Fibroblast of the conjunctiva (primary cell): ENCODE measurements at regions not wholly inside any gene's neighbourhood (a gene's known extent, or its start where the extent isn't known, plus 50 kb on each side); places are given as distances from the start of the nearest gene placed in this dataset.

Experiments used
- DNase-seq: peaks from one replicate; pipeline ENCODE4 v3.0.0-alpha.2; 2010; ENCODE audit warnings: low read depth

DNA sequence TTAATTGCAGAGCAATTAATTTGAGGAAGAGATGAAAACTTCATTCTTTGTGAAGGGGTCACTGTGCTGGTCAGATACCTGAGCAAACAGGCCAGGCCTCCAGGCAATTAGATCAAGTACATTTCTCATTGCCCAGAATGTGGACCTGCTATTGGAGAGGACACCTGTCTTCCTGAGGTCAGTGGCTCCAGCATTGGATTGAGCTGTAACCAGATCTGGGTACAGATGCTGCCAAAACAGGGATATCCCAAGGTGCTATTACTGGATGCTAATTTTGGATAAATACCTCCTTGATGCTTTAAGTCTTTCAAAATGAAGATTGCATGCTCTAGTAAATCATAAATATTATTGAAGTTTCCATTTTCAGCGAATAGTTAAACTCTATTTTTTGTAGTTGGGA, 131.5 kb downstream of the FAM161A start:
- no peak for DNase-seq

DNA sequence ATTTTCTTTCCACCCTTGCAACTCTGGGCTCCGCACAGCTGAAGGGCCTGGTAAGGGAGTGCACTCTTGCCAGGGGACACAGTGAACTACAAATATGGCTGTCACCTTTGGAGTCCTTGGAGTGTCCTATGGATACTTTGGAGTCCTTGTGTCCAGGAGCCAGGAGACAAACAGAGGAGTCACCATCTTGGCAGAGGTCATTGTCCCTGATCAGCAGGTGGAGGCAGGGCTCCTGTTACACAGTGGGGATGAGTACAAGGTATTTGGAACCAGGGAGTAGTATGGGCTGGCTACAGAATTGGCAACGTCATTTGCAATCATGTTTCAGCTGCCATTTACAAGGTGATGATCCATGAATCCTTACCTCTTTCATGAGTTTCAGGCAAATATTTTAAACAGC, 132.5 kb downstream of the FAM161A start:
- DNase-seq = no peak

DNA sequence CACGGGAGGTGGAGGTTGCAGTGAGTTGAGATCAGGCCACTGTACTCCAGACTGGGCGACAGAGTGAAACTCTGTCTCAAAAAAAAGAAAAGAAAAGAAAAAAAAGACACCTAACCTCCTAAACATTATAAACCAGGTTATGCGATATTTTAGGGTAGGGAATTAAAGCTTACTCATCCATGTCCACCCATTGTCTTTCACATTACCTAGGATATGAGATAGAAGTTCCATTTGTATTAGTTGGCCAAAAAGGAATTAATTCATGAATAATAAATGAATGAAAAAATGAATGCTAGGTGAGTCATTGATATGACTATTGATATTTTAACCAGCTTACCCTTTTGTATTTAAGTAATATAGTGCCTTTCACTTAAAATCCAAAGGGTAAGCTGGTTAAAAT, 132.9 kb downstream of the FAM161A start:
- no peak for DNase-seq

- DNase-seq = no peak
These were observed 134.9 kb downstream of the FAM161A start for GRCh38 chr2:61718965-61719364.

GRCh38 chr2:61715506-61715905, 138.4 kb downstream of the FAM161A start:
- no peak for DNase-seq

GRCh38 chr2:61714210-61714609, 139.7 kb downstream of the FAM161A start:
- no peak for DNase-seq

DNA sequence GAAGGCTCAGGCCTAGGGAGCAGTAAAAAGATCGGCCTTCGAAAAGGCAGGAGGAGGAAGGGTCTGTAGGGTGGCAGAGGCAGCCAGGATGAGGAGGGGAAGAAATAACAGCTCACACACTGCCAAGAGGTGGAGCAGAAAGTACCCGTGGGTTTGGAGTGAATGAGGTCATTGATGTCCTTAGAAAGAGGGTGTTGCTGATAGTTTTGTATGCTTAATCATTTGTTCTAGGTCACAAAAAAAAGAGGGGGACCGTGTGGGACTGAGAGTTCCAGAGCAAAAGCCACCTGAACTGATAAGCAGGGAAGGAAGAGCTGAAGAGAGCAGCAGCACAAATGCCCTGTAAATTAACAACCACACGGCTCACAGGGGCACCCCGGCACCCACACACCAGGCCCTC, 140.4 kb downstream of the FAM161A start:
- DNase-seq = no peak

DNA sequence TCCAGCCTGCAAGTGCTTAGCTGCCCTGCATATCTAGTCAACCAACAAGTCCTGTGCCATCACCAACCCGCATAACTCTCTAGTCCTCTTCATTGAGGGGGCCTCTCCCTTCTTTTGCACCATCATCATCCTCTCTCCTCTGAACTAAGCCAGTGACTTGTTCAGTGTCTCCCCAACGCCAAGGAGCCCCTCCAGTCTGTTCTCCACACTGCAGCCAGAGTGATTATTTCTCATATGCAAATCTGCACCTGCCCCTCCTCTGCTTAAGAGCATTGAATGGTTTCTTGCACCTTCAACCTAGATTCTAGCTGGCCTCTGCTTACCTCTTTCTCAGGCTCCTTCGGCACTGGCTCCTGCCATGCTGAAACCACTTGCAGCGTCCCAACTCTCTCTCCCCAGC, 141.8 kb downstream of the FAM161A start:
- no peak for DNase-seq

- DNase-seq = no peak
These were observed 143.1 kb downstream of the FAM161A start for GRCh38 chr2:61710711-61711110.

GRCh38 chr2:61707984-61708852, 145.6 kb downstream of the FAM161A start:
- DNase-seq = peak; percentile 4

DNA sequence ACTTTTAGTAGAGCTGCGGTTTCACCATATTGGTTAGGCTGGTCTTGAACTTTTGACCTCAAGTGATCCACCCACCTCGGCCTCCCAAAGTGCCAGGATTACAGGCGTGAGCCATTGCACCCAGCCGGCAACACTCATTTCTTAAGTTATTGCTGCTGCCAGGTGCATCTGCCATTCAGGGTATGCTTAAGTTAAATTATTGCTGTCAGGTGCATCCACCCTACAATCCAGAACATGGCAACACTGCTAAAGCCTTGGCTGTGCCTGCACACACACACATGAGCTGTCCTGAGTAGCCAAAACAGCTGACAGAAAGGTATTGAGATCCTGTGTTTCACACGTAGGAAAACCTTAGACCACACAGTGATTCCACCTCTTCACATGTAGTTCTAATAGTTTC, 148.2 kb downstream of the FAM161A start:
- no peak for DNase-seq

- no peak for DNase-seq
These were observed 149.5 kb downstream of the FAM161A start for GRCh38 chr2:61704364-61704763.

DNA sequence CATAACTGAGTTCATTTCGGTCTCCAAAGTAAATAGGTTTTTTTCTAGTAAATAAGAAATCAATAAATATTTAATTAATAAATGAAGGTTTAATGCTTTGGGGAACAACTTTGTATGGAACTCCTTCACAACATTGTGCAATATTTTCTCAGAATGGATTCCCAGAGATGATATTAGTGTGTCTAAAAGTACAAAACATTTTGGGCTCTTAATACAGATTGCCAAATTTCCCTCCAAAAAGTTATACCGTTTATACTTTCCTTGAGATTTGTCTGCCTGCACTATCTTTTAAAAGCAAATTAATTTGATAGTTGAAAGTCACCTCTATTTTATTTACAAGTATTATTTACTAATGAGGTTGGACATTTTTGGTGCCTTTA, 151.8 kb downstream of the FAM161A start:
- DNase-seq = no peak

GRCh38 chr2:61700464-61700863, 153.4 kb downstream of the FAM161A start:
- no peak for DNase-seq

DNA sequence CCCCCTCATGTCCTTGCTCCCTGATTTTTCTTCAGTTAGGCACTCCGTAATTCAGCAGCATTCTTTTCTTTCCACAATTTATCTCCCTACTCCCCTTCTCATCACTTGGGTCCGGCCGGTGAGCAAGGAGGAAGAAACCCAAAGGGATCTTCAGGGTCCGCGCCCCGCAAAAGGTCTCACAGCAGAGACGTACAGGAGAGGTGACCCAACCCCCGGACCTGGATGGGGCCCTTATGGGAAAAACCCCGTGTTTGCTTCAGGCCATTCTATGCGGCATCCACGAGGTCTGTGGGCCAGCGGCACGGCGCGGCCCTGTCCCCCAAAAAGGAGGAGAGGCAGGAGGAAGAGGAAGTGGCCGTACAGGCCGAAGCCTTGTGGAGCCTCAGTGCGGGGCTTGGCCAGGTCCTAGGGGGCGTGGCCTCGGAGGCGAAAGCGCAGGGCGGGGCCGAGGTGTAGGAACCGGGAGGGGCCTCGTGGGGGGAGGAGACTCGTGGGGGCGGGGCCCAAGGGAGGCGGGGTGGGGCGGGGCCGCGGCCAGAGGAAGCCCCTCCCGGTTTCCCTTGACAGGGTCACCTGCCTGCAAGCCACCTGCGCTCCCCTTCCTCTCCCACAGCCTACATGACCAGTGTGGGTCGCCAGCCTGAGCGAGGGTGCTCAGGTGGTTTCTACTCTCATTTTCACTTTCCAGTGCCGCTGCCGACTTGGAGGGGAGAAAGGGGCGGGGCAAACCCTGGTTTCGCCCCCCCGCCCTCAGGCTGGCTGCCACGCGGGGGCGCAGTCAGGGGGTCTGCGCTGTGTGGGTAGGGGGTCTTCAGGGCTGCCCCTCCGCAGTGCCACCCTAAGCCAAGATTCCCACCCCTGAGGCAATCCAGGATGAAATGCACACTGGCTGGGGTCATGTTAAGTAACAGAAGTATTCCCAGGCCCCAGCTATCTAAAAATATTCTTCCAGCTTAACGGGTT, 156.4 kb upstream of the XPO1 start:
- peak; percentile 80 for DNase-seq

GRCh38 chr2:61693744-61694143, 155.6 kb upstream of the XPO1 start:
- DNase-seq = no peak

GRCh38 chr2:61690078-61690596, 152.0 kb upstream of the XPO1 start:
- DNase-seq = no peak

- no peak for DNase-seq
These were observed 151.4 kb upstream of the XPO1 start for GRCh38 chr2:61689568-61689967.

DNA sequence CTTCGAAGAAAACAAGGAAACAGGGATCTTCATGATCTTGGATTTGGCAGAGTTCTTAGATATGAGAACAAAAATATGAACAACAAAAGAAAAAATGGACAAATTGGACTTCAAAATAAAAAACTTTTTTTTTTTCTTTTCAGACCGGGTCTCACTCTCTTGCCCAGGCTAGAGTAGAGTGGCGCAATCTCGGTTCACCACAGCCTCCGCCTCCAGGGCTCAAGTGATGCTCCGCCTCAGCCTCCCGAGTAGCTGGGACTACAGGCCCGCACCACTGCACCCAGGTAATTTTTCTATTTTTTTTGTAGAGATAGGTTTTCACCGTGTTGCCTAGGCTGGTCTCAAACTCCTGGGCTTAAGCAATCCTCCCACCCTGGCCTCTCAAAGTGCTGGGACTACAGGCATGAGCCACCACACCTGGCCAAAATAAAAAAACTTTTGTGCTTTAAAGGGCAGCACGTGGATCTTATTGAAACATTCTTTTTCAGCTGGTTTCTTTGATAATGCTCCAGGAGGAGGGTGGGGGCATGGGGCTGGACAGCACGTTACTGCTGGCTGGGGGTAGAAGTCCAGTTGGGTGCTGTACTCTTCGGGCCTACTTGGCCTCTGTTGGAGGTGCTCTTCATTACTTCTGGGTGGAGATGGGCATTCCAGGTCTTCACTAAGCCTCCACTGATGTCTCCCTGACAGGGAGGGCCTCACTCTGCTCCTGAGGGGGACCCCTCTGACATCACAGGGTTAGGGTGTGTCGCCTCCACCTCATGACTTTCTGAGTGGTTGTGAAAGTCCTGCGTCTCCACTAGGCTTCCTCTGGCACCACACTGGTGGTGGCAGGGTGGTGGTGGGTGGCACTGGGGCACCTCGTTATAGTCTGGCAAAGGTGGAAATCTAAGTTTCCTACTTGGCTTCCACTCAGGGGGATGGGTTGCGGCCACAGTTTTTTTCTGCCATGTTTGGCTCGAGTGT, 150.5 kb upstream of the XPO1 start:
- no peak for DNase-seq

DNA sequence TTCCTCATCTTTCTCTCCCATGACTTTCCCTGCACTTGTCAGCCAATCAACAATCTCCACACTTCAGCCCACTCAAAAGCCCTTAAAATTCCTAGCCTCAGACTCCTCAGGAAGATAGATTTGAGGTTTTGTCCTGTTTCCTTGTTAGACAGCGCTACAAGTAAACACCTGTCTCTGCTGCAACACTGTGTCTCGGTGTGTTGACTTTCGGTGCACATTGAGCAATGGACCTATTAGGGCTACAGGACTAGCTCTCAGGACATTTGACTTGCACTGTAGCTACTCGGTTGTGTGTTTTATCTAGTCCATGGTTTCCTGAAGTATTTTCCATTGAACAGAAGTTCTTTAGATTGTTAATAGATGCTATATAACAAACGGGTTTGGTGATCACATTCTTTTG, 140.9 kb upstream of the XPO1 start:
- no peak for DNase-seq

DNA sequence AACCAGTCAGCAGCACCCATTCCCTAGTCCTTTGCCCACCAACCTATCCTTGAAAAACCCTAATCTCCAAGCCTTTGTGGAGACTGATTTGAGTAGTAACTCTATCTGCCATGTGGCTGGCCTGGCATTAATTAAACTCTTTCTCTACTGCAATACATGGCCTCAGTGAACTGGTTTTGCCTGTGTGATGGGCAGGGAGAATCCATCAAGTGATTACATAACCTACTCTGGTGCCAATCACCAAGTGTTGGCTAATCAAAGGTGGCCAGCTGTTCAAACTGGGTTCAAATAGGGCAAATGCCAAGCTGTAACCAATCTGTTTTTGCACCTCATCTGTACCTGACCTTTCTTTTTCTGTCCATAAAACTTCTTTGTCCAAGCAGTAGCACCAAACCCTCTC, 139.8 kb upstream of the XPO1 start:
- DNase-seq = no peak

GRCh38 chr2:61677306-61677705, 139.2 kb upstream of the XPO1 start:
- DNase-seq = no peak
